SK-N-SH (cell line): ENCODE measurements at regions not wholly inside any gene's neighbourhood (a gene's known extent, or its start where the extent isn't known, plus 50 kb on each side); places are given as distances from the start of the nearest gene placed in this dataset.

Source experiments
- CTCF ChIA-PET: fragments of 300-600, 350-600 bp; formaldehyde crosslinking; extraction: SDS; loops from one replicate; lab custom pipeline; 2021; lab: Yijun Ruan, JAX
- POLR2A ChIA-PET: fragments of 350-600 bp; sonication (Branson Sonifier 250); formaldehyde crosslinking; extraction: SDS; loops from one replicate; lab custom pipeline; 2020; ENCODE audit warnings: antibody characterized with exemption, inconsistent platforms; lab: Yijun Ruan, JAX
- DNase-seq: peaks from one replicate; pipeline ENCODE4 v3.0.0; 2012
- H2AFZ ChIP-seq: fragments of 200-600 bp; sonication (generic); 2 replicates; pipeline ENCODE4 v1.8.1; 2016; ENCODE audit warnings: antibody characterized with exemption, mild to moderate bottlenecking, low read depth
- H3F3A ChIP-seq: fragments of 200-600 bp; sonication (generic); replicated peaks from 2 replicates; pipeline ENCODE3; 2016; ENCODE audit warnings: antibody characterized with exemption, mild to moderate bottlenecking; ENCODE audit not compliant: insufficient read depth
- H3K27ac ChIP-seq, 2 experiments: fragments of 200-500 bp in 1 of 2; fragments of 200-600 bp in 1 of 2; sonication (Bioruptor generic) in 1 of 2; sonication (generic), shearing (Covaris generic) in 1 of 2; 2 replicates each; pipeline versions ENCODE4 v1.5.1 to v1.6.1; 2014 to 2016; ENCODE audit warnings: low read depth in 2 of 2, inconsistent platforms in 1 of 2, low read length in 1 of 2, mild to moderate bottlenecking in 1 of 2, mixed read lengths in 1 of 2
- H3K27me3 ChIP-seq: fragments of 200-600 bp; sonication (generic), shearing (Covaris generic); 2 replicates; pipeline ENCODE4 v1.6.1; 2016; ENCODE audit warnings: mixed run types; ENCODE audit not compliant: insufficient read depth
- H3K36me3 ChIP-seq, 2 experiments: fragments of 200-500 bp in 1 of 2; fragments of 200-600 bp in 1 of 2; sonication (Bioruptor generic) in 1 of 2; sonication (generic) in 1 of 2; replicated peaks in 1 of 2; 2 replicates each; pipeline versions ENCODE3 to v1.5.1; 2014 to 2016; ENCODE audit warnings: low read length in 1 of 2, mild to moderate bottlenecking in 1 of 2; ENCODE audit not compliant: insufficient read depth in 2 of 2, control insufficient read depth in 1 of 2
- H3K4me1 ChIP-seq, 2 experiments: fragments of 200-500 bp in 1 of 2; fragments of 200-600 bp in 1 of 2; sonication (Bioruptor generic) in 1 of 2; sonication (generic), shearing (Covaris generic) in 1 of 2; 2 replicates each; pipeline versions ENCODE4 v1.5.1 to v1.6.1; 2014 to 2016; ENCODE audit warnings: low read depth in 1 of 2, low read length in 1 of 2, mixed run types in 1 of 2; ENCODE audit not compliant: insufficient read depth in 2 of 2, control insufficient read depth in 1 of 2
- H3K4me2 ChIP-seq: fragments of 200-600 bp; sonication (generic), shearing (Covaris generic); 2 replicates; pipeline ENCODE4 v1.6.1; 2017; ENCODE audit warnings: mixed run types
- H3K4me3 ChIP-seq, 2 experiments: fragments of 200-500 bp in 1 of 2; fragments of 200-600 bp in 1 of 2; sonication (Bioruptor generic) in 1 of 2; sonication (generic), shearing (Covaris generic) in 1 of 2; 2 replicates each; pipeline versions ENCODE4 v1.5.1 to v1.8.1; 2014 to 2016; ENCODE audit warnings: low read depth in 2 of 2, inconsistent platforms in 1 of 2, low read length in 1 of 2, mild to moderate bottlenecking in 1 of 2, mixed read lengths in 1 of 2, moderate library complexity in 1 of 2
- H3K79me2 ChIP-seq: fragments of 200-600 bp; sonication (generic); 2 replicates; pipeline ENCODE4 v1.8.1; 2017; ENCODE audit warnings: mild to moderate bottlenecking; ENCODE audit not compliant: insufficient read depth
- H3K9ac ChIP-seq: fragments of 200-600 bp; sonication (generic); 2 replicates; pipeline ENCODE4 v1.6.1; 2017; ENCODE audit warnings: mixed run types
- H3K9me2 ChIP-seq: fragments of 200-600 bp; sonication (generic); 2 replicates; pipeline ENCODE4 v1.6.1; 2017; ENCODE audit warnings: mixed run types
- H3K9me3 ChIP-seq: fragments of 200-600 bp; sonication (generic); 2 replicates; pipeline ENCODE4 v1.6.1; 2017; ENCODE audit warnings: mixed run types, mild to moderate bottlenecking, moderate library complexity
- H4K20me1 ChIP-seq: fragments of 200-600 bp; sonication (generic); 2 replicates; pipeline ENCODE4 v1.6.1; 2017; ENCODE audit warnings: mild to moderate bottlenecking, mixed run types; ENCODE audit not compliant: insufficient read depth
- CHD2 ChIP-seq: fragments of 150-350 bp; IDR thresholded peaks from 2 replicates; pipeline ENCODE4 v1.6.1; 2018; ENCODE audit warnings: low read length; ENCODE audit not compliant: partially characterized antibody
- EZH2phosphoT487 ChIP-seq: fragments of 200-600 bp; sonication (generic); IDR thresholded peaks from 2 replicates; pipeline ENCODE4 v1.6.1; 2017; ENCODE audit warnings: low read depth, mixed run types, mild to moderate bottlenecking, antibody characterized with exemption, moderate library complexity, borderline replicate concordance
- FOXJ3 ChIP-seq: sonication (generic); formaldehyde crosslinking; IDR thresholded peaks from 2 replicates; pipeline ENCODE4 v1.5.1; 2020; ENCODE audit warnings: mild to moderate bottlenecking, missing genetic modification reagents
- GATA2 ChIP-seq: sonication (generic); formaldehyde crosslinking; IDR thresholded peaks from 2 replicates; pipeline ENCODE4 v1.5.0; 2020; ENCODE audit warnings: mild to moderate bottlenecking, missing genetic modification reagents
- JUND ChIP-seq: IDR thresholded peaks from 2 replicates; pipeline ENCODE4 v1.4.0; 2012
- MEF2A ChIP-seq: IDR thresholded peaks from 2 replicates; pipeline ENCODE4 v1.4.0; 2012; ENCODE audit warnings: low read depth, borderline replicate concordance
- NRF1 ChIP-seq: IDR thresholded peaks from 2 replicates; pipeline ENCODE4 v1.6.1; 2012; ENCODE audit warnings: low read depth, mild to moderate bottlenecking, low read length
- POLR2AphosphoS5 ChIP-seq: IDR thresholded peaks from 2 replicates; pipeline ENCODE4 v1.6.1; 2012; ENCODE audit warnings: low read depth, low read length
- RFX5 ChIP-seq: IDR thresholded peaks from 2 replicates; pipeline ENCODE4 v1.6.1; 2012; ENCODE audit warnings: mild to moderate bottlenecking, improper control_type of control experiment, low read length
- TEAD4 ChIP-seq: IDR thresholded peaks from 2 replicates; pipeline ENCODE4 v1.4.0; 2012; ENCODE audit warnings: mild to moderate bottlenecking, borderline replicate concordance; ENCODE audit not compliant: insufficient read depth
- WGBS: methylation state at CpG from one replicate; pipeline ENCODE4 v1.1.6; 2017; ENCODE audit warnings: low lambda C conversion rate; 5-methylcytosine and 5-hydroxymethylcytosine counted together
- TF ChIP-seq, protein P1 (sequence below): IDR thresholded peaks from 2 replicates; pipeline ENCODE4 v1.6.1; 2012; ENCODE audit warnings: mild to moderate bottlenecking, low read depth, low read length, moderate library complexity
- TF ChIP-seq, protein P2 (sequence below): IDR thresholded peaks from 2 replicates; pipeline ENCODE4; 2012
- TF ChIP-seq, protein P3 (sequence below): fragments of 150-350 bp; IDR thresholded peaks from 2 replicates; pipeline ENCODE4 v1.6.1; 2016; ENCODE audit warnings: mild to moderate bottlenecking, low read depth, low read length
- TF ChIP-seq, protein P4 (sequence below): IDR thresholded peaks from 2 replicates; pipeline ENCODE4 v1.4.0; 2012; ENCODE audit warnings: low read depth, borderline replicate concordance
- TF ChIP-seq, protein P5 (sequence below): fragments of 200-600 bp; sonication (generic); IDR thresholded peaks from 2 replicates; pipeline ENCODE4 v1.6.1; 2017; ENCODE audit warnings: antibody characterized with exemption, mild to moderate bottlenecking, moderate library complexity

DNA sequence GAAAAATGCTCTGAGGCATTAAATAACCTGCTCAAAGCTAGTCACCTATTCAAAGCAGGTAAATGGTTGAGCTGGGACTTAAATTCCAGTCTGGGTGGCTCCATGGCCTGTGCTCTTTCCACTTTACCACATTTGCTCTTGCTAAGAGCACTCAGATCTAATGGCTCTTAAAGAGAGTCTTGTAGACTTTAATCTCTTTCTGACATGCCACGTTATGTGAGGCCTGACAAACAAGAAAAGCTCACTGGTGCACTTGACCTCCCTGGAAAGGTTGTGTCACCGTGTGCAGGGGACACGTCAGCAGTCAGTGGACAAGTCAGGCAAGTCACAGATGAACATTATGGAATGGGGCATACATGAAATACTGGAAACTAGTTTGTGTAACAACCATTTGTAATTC is 129.9 kb upstream of the RPS23 start:
- Histone ChIP-seq H3F3A (peaks cover 9% of the 10 kb centered on the region), H2AFZ (no peak overlapping the region), H3K4me2 (no peak overlapping the region), H3K9ac (no peak overlapping the region), H3K79me2 (no peaks in the 10 kb centered on the region), H4K20me1 (no peaks in the 10 kb centered on the region), H3K27ac (no peak overlapping the region), H3K27me3 (no peaks in the 10 kb centered on the region), H3K4me1 (no peaks in the 10 kb centered on the region), H3K4me3 (no peak overlapping the region), H3K9me2 (no peaks in the 10 kb centered on the region), H3K9me3 (no peaks in the 10 kb centered on the region), H3K36me3 (no peaks in the 10 kb centered on the region)
- DNase-seq, result no peak
- ChIA-PET POLR2A (no interaction called here), CTCF (interaction anchor here (1.1 to 1.2 kb wide), 2 partner anchors 16 to 44 kb away, joined by 3 read pairs; no protein-coding TSS in a partner anchor)
- WGBS, result 94% methylated on average over 3 of the region's 3 CpGs
- TF ChIP-seq JUND (no peak), RFX5 (no peak), NRF1 (no peak), POLR2AphosphoS5 (no peak)
- TF ChIP-seq, protein P1, sequence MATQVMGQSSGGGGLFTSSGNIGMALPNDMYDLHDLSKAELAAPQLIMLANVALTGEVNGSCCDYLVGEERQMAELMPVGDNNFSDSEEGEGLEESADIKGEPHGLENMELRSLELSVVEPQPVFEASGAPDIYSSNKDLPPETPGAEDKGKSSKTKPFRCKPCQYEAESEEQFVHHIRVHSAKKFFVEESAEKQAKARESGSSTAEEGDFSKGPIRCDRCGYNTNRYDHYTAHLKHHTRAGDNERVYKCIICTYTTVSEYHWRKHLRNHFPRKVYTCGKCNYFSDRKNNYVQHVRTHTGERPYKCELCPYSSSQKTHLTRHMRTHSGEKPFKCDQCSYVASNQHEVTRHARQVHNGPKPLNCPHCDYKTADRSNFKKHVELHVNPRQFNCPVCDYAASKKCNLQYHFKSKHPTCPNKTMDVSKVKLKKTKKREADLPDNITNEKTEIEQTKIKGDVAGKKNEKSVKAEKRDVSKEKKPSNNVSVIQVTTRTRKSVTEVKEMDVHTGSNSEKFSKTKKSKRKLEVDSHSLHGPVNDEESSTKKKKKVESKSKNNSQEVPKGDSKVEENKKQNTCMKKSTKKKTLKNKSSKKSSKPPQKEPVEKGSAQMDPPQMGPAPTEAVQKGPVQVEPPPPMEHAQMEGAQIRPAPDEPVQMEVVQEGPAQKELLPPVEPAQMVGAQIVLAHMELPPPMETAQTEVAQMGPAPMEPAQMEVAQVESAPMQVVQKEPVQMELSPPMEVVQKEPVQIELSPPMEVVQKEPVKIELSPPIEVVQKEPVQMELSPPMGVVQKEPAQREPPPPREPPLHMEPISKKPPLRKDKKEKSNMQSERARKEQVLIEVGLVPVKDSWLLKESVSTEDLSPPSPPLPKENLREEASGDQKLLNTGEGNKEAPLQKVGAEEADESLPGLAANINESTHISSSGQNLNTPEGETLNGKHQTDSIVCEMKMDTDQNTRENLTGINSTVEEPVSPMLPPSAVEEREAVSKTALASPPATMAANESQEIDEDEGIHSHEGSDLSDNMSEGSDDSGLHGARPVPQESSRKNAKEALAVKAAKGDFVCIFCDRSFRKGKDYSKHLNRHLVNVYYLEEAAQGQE, result no peak

DNA sequence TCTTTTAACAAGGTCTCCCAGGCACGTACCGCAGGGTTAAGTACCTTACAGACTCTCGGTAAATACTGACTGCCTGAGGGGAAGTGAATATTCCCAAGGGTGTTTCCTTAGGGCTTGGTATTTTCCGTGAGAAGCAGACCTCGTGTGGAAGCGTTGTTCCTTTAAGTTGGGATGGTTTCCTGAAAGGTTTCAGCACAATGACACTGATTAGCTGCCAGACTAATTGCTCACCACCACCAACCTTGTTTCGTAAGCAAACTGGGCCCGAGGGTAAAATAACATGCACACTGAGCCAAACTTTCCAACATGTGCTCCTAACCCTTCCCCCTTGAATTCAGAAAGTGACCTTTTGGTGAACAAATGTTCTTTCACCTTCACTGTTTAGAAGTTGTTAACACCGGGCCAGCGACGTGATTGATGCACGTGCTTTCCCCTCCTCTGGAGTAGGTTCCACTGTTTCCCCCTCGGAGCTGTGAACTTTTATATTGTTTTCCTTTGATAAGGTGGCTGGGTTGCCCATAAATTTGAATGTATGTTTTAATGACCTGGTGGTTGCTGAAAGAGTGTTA is 128.1 kb upstream of the RPS23 start:
- no peaks in the 10 kb centered on the region for H3K4me1 ChIP-seq
- H3K79me2 ChIP-seq, result no peaks in the 10 kb centered on the region
- H3K27me3 ChIP-seq, result no peaks in the 10 kb centered on the region
- no peaks in the 10 kb centered on the region for H3K9me3 ChIP-seq
- ChIA-PET CTCF (no interaction called here), POLR2A (no interaction called here)
- no peaks in the 10 kb centered on the region for H3K9me2 ChIP-seq
- H3K4me2 ChIP-seq, result no peak overlapping the region
- peaks cover 8% of the 10 kb centered on the region for H3F3A ChIP-seq
- no peaks in the 10 kb centered on the region for H3K36me3 ChIP-seq
- 83% methylated on average over 13 of the region's 13 CpGs for WGBS
- no peak overlapping the region; the same call in 1 of the 2 replicates for H3K9ac ChIP-seq
- H4K20me1 ChIP-seq, result no peaks in the 10 kb centered on the region
- no peak for DNase-seq
- TF ChIP-seq FOXJ3, result no peak
- no peak for TF ChIP-seq CHD2
- TF ChIP-seq EZH2phosphoT487, result no peak
- TF ChIP-seq MEF2A, result no peak
- TF ChIP-seq, protein P2, sequence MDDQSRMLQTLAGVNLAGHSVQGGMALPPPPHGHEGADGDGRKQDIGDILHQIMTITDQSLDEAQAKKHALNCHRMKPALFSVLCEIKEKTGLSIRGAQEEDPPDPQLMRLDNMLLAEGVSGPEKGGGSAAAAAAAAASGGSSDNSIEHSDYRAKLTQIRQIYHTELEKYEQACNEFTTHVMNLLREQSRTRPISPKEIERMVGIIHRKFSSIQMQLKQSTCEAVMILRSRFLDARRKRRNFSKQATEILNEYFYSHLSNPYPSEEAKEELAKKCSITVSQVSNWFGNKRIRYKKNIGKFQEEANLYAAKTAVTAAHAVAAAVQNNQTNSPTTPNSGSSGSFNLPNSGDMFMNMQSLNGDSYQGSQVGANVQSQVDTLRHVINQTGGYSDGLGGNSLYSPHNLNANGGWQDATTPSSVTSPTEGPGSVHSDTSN, result no peak
- TF ChIP-seq, protein P3, sequence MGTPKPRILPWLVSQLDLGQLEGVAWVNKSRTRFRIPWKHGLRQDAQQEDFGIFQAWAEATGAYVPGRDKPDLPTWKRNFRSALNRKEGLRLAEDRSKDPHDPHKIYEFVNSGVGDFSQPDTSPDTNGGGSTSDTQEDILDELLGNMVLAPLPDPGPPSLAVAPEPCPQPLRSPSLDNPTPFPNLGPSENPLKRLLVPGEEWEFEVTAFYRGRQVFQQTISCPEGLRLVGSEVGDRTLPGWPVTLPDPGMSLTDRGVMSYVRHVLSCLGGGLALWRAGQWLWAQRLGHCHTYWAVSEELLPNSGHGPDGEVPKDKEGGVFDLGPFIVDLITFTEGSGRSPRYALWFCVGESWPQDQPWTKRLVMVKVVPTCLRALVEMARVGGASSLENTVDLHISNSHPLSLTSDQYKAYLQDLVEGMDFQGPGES, result no peak
- TF ChIP-seq, protein P4, sequence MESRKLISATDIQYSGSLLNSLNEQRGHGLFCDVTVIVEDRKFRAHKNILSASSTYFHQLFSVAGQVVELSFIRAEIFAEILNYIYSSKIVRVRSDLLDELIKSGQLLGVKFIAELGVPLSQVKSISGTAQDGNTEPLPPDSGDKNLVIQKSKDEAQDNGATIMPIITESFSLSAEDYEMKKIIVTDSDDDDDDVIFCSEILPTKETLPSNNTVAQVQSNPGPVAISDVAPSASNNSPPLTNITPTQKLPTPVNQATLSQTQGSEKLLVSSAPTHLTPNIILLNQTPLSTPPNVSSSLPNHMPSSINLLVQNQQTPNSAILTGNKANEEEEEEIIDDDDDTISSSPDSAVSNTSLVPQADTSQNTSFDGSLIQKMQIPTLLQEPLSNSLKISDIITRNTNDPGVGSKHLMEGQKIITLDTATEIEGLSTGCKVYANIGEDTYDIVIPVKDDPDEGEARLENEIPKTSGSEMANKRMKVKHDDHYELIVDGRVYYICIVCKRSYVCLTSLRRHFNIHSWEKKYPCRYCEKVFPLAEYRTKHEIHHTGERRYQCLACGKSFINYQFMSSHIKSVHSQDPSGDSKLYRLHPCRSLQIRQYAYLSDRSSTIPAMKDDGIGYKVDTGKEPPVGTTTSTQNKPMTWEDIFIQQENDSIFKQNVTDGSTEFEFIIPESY, result no peak
- TF ChIP-seq GATA2 (CRISPR knock-in tag), result no peak
- TF ChIP-seq, protein P5, sequence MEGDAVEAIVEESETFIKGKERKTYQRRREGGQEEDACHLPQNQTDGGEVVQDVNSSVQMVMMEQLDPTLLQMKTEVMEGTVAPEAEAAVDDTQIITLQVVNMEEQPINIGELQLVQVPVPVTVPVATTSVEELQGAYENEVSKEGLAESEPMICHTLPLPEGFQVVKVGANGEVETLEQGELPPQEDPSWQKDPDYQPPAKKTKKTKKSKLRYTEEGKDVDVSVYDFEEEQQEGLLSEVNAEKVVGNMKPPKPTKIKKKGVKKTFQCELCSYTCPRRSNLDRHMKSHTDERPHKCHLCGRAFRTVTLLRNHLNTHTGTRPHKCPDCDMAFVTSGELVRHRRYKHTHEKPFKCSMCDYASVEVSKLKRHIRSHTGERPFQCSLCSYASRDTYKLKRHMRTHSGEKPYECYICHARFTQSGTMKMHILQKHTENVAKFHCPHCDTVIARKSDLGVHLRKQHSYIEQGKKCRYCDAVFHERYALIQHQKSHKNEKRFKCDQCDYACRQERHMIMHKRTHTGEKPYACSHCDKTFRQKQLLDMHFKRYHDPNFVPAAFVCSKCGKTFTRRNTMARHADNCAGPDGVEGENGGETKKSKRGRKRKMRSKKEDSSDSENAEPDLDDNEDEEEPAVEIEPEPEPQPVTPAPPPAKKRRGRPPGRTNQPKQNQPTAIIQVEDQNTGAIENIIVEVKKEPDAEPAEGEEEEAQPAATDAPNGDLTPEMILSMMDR, result no peak
- no peak for TF ChIP-seq TEAD4
- peak overlapping the region in 1 of 2 experiments; percentile 85; a peak in 2 of 4 replicates for H3K27ac ChIP-seq
- H2AFZ ChIP-seq, result no peak overlapping the region; the same call in 1 of the 2 replicates
- no peak overlapping the region for H3K4me3 ChIP-seq
